GM23338 (cell line): ENCODE measurements at regions not wholly inside any gene's neighbourhood (a gene's known extent, or its start where the extent isn't known, plus 50 kb on each side); places are given as distances from the start of the nearest gene placed in this dataset.

Experiments
- ATAC-seq: fragments of 200-7000 bp; cut with Tn5 transposase; 3 replicates; pipeline ENCODE4 v1.9.1; 2020
- DNase-seq: peaks from one replicate; pipeline ENCODE4 v3.0.0-alpha.2; 2015; ENCODE audit warnings: low spot score
- H2AFZ ChIP-seq: fragments of 200-600 bp; sonication (generic); 2 replicates; pipeline ENCODE4 v1.8.0; 2016; ENCODE audit warnings: antibody characterized with exemption, mild to moderate bottlenecking, moderate library complexity
- H3F3A ChIP-seq: fragments of 200-600 bp; sonication (generic); replicated peaks from 2 replicates; pipeline ENCODE4 v1.8.0; 2017; ENCODE audit warnings: antibody characterized with exemption, mixed run types, low read depth
- H3K27ac ChIP-seq: fragments of 200-600 bp; sonication (generic); 2 replicates; pipeline ENCODE4 v1.6.1; 2016; ENCODE audit warnings: low read depth
- H3K27me3 ChIP-seq: fragments of 200-600 bp; sonication (generic); 2 replicates; pipeline ENCODE4 v1.8.0; 2016; ENCODE audit warnings: mild to moderate bottlenecking, mixed run types, moderate library complexity; ENCODE audit not compliant: insufficient read depth
- H3K36me3 ChIP-seq: fragments of 200-600 bp; sonication (generic); 2 replicates; pipeline ENCODE4 v1.8.0; 2016; ENCODE audit warnings: mild to moderate bottlenecking; ENCODE audit not compliant: insufficient read depth
- H3K4me1 ChIP-seq: fragments of 200-600 bp; sonication (generic); 2 replicates; pipeline ENCODE4 v1.8.0; 2016; ENCODE audit warnings: mild to moderate bottlenecking, moderate library complexity; ENCODE audit not compliant: insufficient read depth
- H3K4me2 ChIP-seq: fragments of 200-600 bp; sonication (generic); 2 replicates; pipeline ENCODE4 v1.7.1; 2017; ENCODE audit warnings: mixed run types
- H3K4me3 ChIP-seq: fragments of 200-600 bp; sonication (generic); 2 replicates; pipeline ENCODE4 v1.6.1; 2016; ENCODE audit warnings: mixed run types
- H3K79me2 ChIP-seq: fragments of 200-600 bp; sonication (generic); replicated peaks from 2 replicates; pipeline ENCODE4 v1.8.0; 2017; ENCODE audit warnings: mild to moderate bottlenecking; ENCODE audit not compliant: insufficient read depth
- H3K9me2 ChIP-seq: fragments of 200-600 bp; sonication (generic); 2 replicates; pipeline ENCODE4 v1.8.0; 2017; ENCODE audit not compliant: insufficient read depth
- H4K20me1 ChIP-seq: fragments of 200-600 bp; sonication (generic); replicated peaks from 2 replicates; pipeline ENCODE4 v1.8.0; 2017; ENCODE audit warnings: mild to moderate bottlenecking; ENCODE audit not compliant: insufficient read depth
- H3K27ac Mint-ChIP-seq: 2 replicates; pipeline ENCODE4 v1.8.0; 2020; ENCODE audit warnings: inconsistent platforms, mild to moderate bottlenecking, moderate library complexity, mixed read lengths
- H3K27me3 Mint-ChIP-seq: 3 replicates; pipeline ENCODE4 v1.8.0; 2022; ENCODE audit warnings: low read depth, mild to moderate bottlenecking, moderate library complexity, mixed read lengths, inconsistent platforms; ENCODE audit not compliant: insufficient read depth, poor library complexity
- H3K36me3 Mint-ChIP-seq: 3 replicates; pipeline ENCODE4 v1.8.0; 2021; ENCODE audit warnings: low read depth, mild to moderate bottlenecking, inconsistent platforms, moderate library complexity, mixed read lengths
- H3K4me1 Mint-ChIP-seq: 3 replicates; pipeline ENCODE4 v1.8.0; 2020; ENCODE audit warnings: mild to moderate bottlenecking, inconsistent platforms, mixed read lengths
- H3K4me3 Mint-ChIP-seq: 3 replicates; pipeline ENCODE4 v1.8.0; 2021; ENCODE audit warnings: moderate library complexity, mild to moderate bottlenecking, inconsistent platforms, mixed read lengths
- H3K9me3 Mint-ChIP-seq: 3 replicates; pipeline ENCODE4 v1.8.0; 2020; ENCODE audit warnings: moderate library complexity, mild to moderate bottlenecking, inconsistent platforms, mixed read lengths
- CREB1 ChIP-seq: fragments of 250-450 bp; sonication (Bioruptor Pico); IDR thresholded peaks from 2 replicates; pipeline ENCODE4 v1.5.0; 2020; ENCODE audit warnings: low read depth, mild to moderate bottlenecking, moderate library complexity
- CTCF ChIP-seq, 2 experiments: fragments of 200-600 bp in 1 of 2; sonication (generic) in 1 of 2; conservative IDR thresholded peaks; 2 replicates each; pipeline versions ENCODE4 v1.5.1 to v1.6.1; 2016 to 2017; ENCODE audit warnings: antibody characterized with exemption in 2 of 2, low read depth in 2 of 2, mild to moderate bottlenecking in 2 of 2, moderate library complexity in 1 of 2
- ETS1 ChIP-seq: IDR thresholded peaks from 2 replicates; pipeline ENCODE4 v1.6.1; 2016; ENCODE audit warnings: antibody characterized with exemption
- EZH2 ChIP-seq: fragments of 200-600 bp; sonication (generic); IDR thresholded peaks from one replicate; pipeline ENCODE4 v1.8.0; 2017; ENCODE audit warnings: antibody characterized with exemption, mild to moderate bottlenecking, low read depth; ENCODE audit not compliant: unreplicated experiment
- EZH2phosphoT487 ChIP-seq: fragments of 200-600 bp; sonication (generic); IDR thresholded peaks from one replicate; pipeline ENCODE4 v1.8.1; 2018; ENCODE audit warnings: antibody characterized with exemption; ENCODE audit not compliant: unreplicated experiment
- JUNB ChIP-seq: IDR thresholded peaks from one replicate; pipeline ENCODE4 v1.6.1; 2016; ENCODE audit warnings: antibody characterized with exemption; ENCODE audit not compliant: unreplicated experiment
- NANOG ChIP-seq: IDR thresholded peaks from 2 replicates; pipeline ENCODE4 v1.6.1; 2016; ENCODE audit warnings: antibody characterized with exemption, borderline replicate concordance
- POLR2AphosphoS5 ChIP-seq: IDR thresholded peaks from 2 replicates; pipeline ENCODE4 v1.6.1; 2016; ENCODE audit warnings: antibody characterized with exemption, low read depth
- REST ChIP-seq: IDR thresholded peaks from one replicate; pipeline ENCODE4 v1.6.1; 2018; ENCODE audit warnings: antibody characterized with exemption; ENCODE audit not compliant: unreplicated experiment
- STAT1 ChIP-seq: IDR thresholded peaks from one replicate; pipeline ENCODE4 v1.6.1; 2016; ENCODE audit warnings: antibody characterized with exemption; ENCODE audit not compliant: unreplicated experiment
- ZNF114 ChIP-seq: fragments of 250-450 bp; sonication (Bioruptor Pico); IDR thresholded peaks from 2 replicates; pipeline ENCODE4 v1.5.0; 2020; ENCODE audit warnings: mild to moderate bottlenecking, moderate library complexity
- ZNF331 ChIP-seq: fragments of 250-450 bp; sonication (Bioruptor Pico); IDR thresholded peaks from 2 replicates; pipeline ENCODE4 v1.5.0; 2020; ENCODE audit warnings: low read depth, mild to moderate bottlenecking, moderate library complexity
- ZNF462 ChIP-seq: fragments of 250-450 bp; sonication (Bioruptor Pico); IDR thresholded peaks from 2 replicates; pipeline ENCODE4 v1.5.0; 2020; ENCODE audit warnings: mild to moderate bottlenecking, moderate library complexity

- peaks cover 26% of the 10 kb centered on the region for H3K4me1 Mint-ChIP-seq
- Histone ChIP-seq H4K20me1 (no peaks in the 10 kb centered on the region), H3F3A (peaks cover 4% of the 10 kb centered on the region), H2AFZ (peak overlapping the region; percentile 88), H3K4me3 (no peak overlapping the region), H3K4me1 (peaks cover 17% of the 10 kb centered on the region), H3K79me2 (no peaks in the 10 kb centered on the region), H3K27me3 (0 out of 2 replicates have a peak, but pooled peaks cover under 1% of the 10 kb centered on the region), H3K27ac (0 out of 2 replicates have a peak overlapping the region, but pooled peaks have one; percentile 3), H3K36me3 (no peaks in the 10 kb centered on the region), H3K4me2 (peak overlapping the region; percentile 60), H3K9me2 (peaks cover 10% of the 10 kb centered on the region)
- TF ChIP-seq JUNB (no peak), EZH2 (no peak), CREB1 (CRISPR knock-in tag) (no peak), POLR2AphosphoS5 (no peak), STAT1 (no peak), CTCF (conservative IDR thresholded peaks at IDR 0.05; ENCODE audit: low read depth in 2 of 2) (no peak), REST (no peak), ZNF462 (CRISPR knock-in tag) (no peak), ZNF114 (no peak), ETS1 (no peak), NANOG (no peak), ZNF331 (CRISPR knock-in tag) (no peak), EZH2phosphoT487 (no peak)
- peaks cover 12% of the 10 kb centered on the region for H3K27me3 Mint-ChIP-seq
- peak; percentile 19; the same call in 2 of the 3 replicates for ATAC-seq
- H3K27ac Mint-ChIP-seq: 0 out of 2 replicates have a peak overlapping the region, but pooled peaks have one; percentile 11
- H3K4me3 Mint-ChIP-seq: no peak overlapping the region
- H3K36me3 Mint-ChIP-seq: no peaks in the 10 kb centered on the region; the same call in 2 of the 3 replicates
- DNase-seq: no peak
- H3K9me3 Mint-ChIP-seq: peaks cover 3% of the 10 kb centered on the region; the same call in 2 of the 3 replicates
Observed at GRCh38 chr1:234771642-234772344, 161.8 kb upstream of the IRF2BP2 start.
